Erythroblast (primary cell): ENCODE measurements at regions not wholly inside any gene's neighbourhood (a gene's known extent, or its start where the extent isn't known, plus 50 kb on each side); places are given as distances from the start of the nearest gene placed in this dataset.

Experiments used
- GATA1 ChIP-seq: IDR thresholded peaks from 2 replicates; pipeline ENCODE4 v1.6.1; 2011; ENCODE audit warnings: low read depth, mild to moderate bottlenecking, control low read depth, low read length, moderate library complexity
- POLR2A ChIP-seq: IDR thresholded peaks from 2 replicates; pipeline ENCODE4 v1.6.1; 2011; ENCODE audit warnings: mild to moderate bottlenecking, low read length

DNA sequence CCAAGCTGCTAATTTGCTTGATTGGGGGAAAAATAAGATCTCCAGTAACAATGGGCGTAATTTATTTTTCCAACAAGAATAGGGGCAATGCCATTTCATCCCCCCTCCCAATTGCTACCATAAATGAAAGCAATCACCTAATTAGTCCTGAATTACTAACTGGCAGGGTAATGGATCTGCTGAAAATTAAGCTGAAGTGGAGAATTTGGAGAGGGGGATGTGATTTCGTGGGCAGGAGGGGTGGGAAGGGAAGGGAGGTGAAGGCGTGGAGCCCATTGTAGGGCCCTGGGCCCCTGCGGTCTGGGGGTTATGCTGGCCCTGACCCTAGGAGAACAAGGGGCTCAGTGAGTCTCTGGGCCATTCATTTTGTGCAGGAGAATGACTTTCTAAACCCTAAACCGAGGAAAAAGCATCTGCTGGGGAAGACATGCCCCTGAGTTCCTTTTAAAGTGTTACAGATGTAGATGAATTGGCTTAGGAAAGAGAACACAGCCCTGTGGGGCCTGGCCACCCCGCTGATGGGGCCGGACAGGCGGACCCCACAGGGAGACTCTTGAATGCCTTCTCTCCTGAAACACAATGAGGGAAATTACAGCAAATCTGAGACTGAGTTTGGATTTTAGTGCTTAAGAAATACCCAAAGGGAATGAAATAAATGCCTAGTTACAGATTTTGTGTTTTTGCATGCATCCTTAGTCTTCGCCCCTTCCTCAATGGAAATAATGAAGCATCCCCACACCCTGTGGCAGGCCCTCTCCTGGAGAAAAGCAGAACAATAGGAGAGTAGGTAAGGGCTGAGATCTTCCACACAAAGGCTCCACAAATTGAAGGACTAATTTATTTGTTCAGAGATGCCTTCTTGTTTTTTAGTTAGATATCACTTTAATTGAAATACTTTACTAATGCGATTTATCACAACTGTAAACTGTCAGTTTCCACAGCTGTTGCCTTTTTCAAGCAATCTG lies 143.2 kb downstream of the PSAT1 start:
- TF ChIP-seq POLR2A (no peak), GATA1 (no peak)
